ENCODE measurements at regions not wholly inside any gene's neighbourhood (a gene's known extent, or its start where the extent isn't known, plus 50 kb on each side); places are given as distances from the start of the nearest gene placed in this dataset.

- FAIRE-seq, result no peak
- no peak for DNase-seq (ENCODE audit: insufficient read length)
- TF ChIP-seq POLR2A (IDR thresholded peaks at IDR 0.05; ENCODE audit: low read depth, low read length) (no peak), POLR2AphosphoS5 (IDR thresholded peaks at IDR 0.05; ENCODE audit: low read depth, low read length) (no peak), TAF1 (IDR thresholded peaks at IDR 0.05; ENCODE audit: borderline replicate concordance, low read depth, low read length) (no peak)
Measured at GRCh38 chr6:40973304-40973703, 65.7 kb downstream of the UNC5CL start.

- TF ChIP-seq POLR2AphosphoS5 (IDR thresholded peaks at IDR 0.05; ENCODE audit: low read depth, low read length) (no peak), TAF1 (IDR thresholded peaks at IDR 0.05; ENCODE audit: borderline replicate concordance, low read depth, low read length) (no peak), POLR2A (IDR thresholded peaks at IDR 0.05; ENCODE audit: low read depth, low read length) (no peak)
- DNase-seq (ENCODE audit: insufficient read length) (no peak), FAIRE-seq (no peak)
Measured at GRCh38 chr6:40972814-40973213, 66.2 kb downstream of the UNC5CL start.

- TF ChIP-seq TAF1 (IDR thresholded peaks at IDR 0.05; ENCODE audit: borderline replicate concordance, low read depth, low read length), result no peak
- no peak for TF ChIP-seq POLR2AphosphoS5 (IDR thresholded peaks at IDR 0.05; ENCODE audit: low read depth, low read length)
- no peak for TF ChIP-seq POLR2A (IDR thresholded peaks at IDR 0.05; ENCODE audit: low read depth, low read length)
- FAIRE-seq, result no peak
- no peak for DNase-seq (ENCODE audit: insufficient read length)
Measured at GRCh38 chr6:40972190-40972589, 66.8 kb downstream of the UNC5CL start.

GRCh38 chr6:40968620-40969164 is 70.3 kb downstream of the UNC5CL start:
- TF ChIP-seq TAF1 (IDR thresholded peaks at IDR 0.05; ENCODE audit: borderline replicate concordance, low read depth, low read length), result no peak
- no peak for TF ChIP-seq POLR2A (IDR thresholded peaks at IDR 0.05; ENCODE audit: low read depth, low read length)
- TF ChIP-seq POLR2AphosphoS5 (IDR thresholded peaks at IDR 0.05; ENCODE audit: low read depth, low read length), result no peak
- DNase-seq (ENCODE audit: insufficient read length), result no peak

GRCh38 chr6:40966860-40967259 is 72.2 kb downstream of the UNC5CL start:
- no peak for TF ChIP-seq TAF1 (IDR thresholded peaks at IDR 0.05; ENCODE audit: borderline replicate concordance, low read depth, low read length)
- no peak for TF ChIP-seq POLR2AphosphoS5 (IDR thresholded peaks at IDR 0.05; ENCODE audit: low read depth, low read length)
- no peak for TF ChIP-seq POLR2A (IDR thresholded peaks at IDR 0.05; ENCODE audit: low read depth, low read length)
- DNase-seq (ENCODE audit: insufficient read length) (no peak), FAIRE-seq (no peak)

More at GRCh38 chr6:40968620-40969164, 70.3 kb downstream of the UNC5CL start:
- no peak for FAIRE-seq

GRCh38 chr6:40965046-40965445 is 74.0 kb downstream of the UNC5CL start:
- FAIRE-seq (no peak), DNase-seq (ENCODE audit: insufficient read length) (no peak)
- TF ChIP-seq POLR2A (IDR thresholded peaks at IDR 0.05; ENCODE audit: low read depth, low read length) (no peak), POLR2AphosphoS5 (IDR thresholded peaks at IDR 0.05; ENCODE audit: low read depth, low read length) (no peak), TAF1 (IDR thresholded peaks at IDR 0.05; ENCODE audit: borderline replicate concordance, low read depth, low read length) (no peak)

GRCh38 chr6:40963019-40963418 is 76.0 kb downstream of the UNC5CL start:
- DNase-seq (ENCODE audit: insufficient read length) (no peak), FAIRE-seq (no peak)
- TF ChIP-seq POLR2A (IDR thresholded peaks at IDR 0.05; ENCODE audit: low read depth, low read length), result no peak
- TF ChIP-seq TAF1 (IDR thresholded peaks at IDR 0.05; ENCODE audit: borderline replicate concordance, low read depth, low read length), result no peak
- no peak for TF ChIP-seq POLR2AphosphoS5 (IDR thresholded peaks at IDR 0.05; ENCODE audit: low read depth, low read length)

GRCh38 chr6:40962241-40962640 is 76.8 kb downstream of the UNC5CL start:
- peak; percentile 19 for DNase-seq (ENCODE audit: insufficient read length)
- TF ChIP-seq POLR2A (IDR thresholded peaks at IDR 0.05; ENCODE audit: low read depth, low read length) (no peak), POLR2AphosphoS5 (IDR thresholded peaks at IDR 0.05; ENCODE audit: low read depth, low read length) (no peak), TAF1 (IDR thresholded peaks at IDR 0.05; ENCODE audit: borderline replicate concordance, low read depth, low read length) (no peak)
- no peak for FAIRE-seq

- DNase-seq (ENCODE audit: insufficient read length), result no peak
- TF ChIP-seq POLR2A (IDR thresholded peaks at IDR 0.05; ENCODE audit: low read depth, low read length), result no peak
- TF ChIP-seq TAF1 (IDR thresholded peaks at IDR 0.05; ENCODE audit: borderline replicate concordance, low read depth, low read length), result no peak
- TF ChIP-seq POLR2AphosphoS5 (IDR thresholded peaks at IDR 0.05; ENCODE audit: low read depth, low read length), result no peak
- no peak for FAIRE-seq
Measured at GRCh38 chr6:40961831-40962230, 77.2 kb downstream of the UNC5CL start.

- DNase-seq (ENCODE audit: insufficient read length) (no peak), FAIRE-seq (no peak)
Measured at GRCh38 chr6:40960742-40961430, 78.1 kb downstream of the UNC5CL start.

GRCh38 chr6:40959781-40960327 is 79.2 kb downstream of the UNC5CL start:
- TF ChIP-seq POLR2A (IDR thresholded peaks at IDR 0.05; ENCODE audit: low read depth, low read length) (no peak), TAF1 (IDR thresholded peaks at IDR 0.05; ENCODE audit: borderline replicate concordance, low read depth, low read length) (no peak), POLR2AphosphoS5 (IDR thresholded peaks at IDR 0.05; ENCODE audit: low read depth, low read length) (no peak)
- FAIRE-seq (no peak), DNase-seq (ENCODE audit: insufficient read length) (no peak)

More at GRCh38 chr6:40960742-40961430, 78.1 kb downstream of the UNC5CL start:
- TF ChIP-seq POLR2A (IDR thresholded peaks at IDR 0.05; ENCODE audit: low read depth, low read length) (no peak), POLR2AphosphoS5 (IDR thresholded peaks at IDR 0.05; ENCODE audit: low read depth, low read length) (no peak), TAF1 (IDR thresholded peaks at IDR 0.05; ENCODE audit: borderline replicate concordance, low read depth, low read length) (no peak)

GRCh38 chr6:40958738-40959137 is 80.3 kb downstream of the UNC5CL start:
- no peak for DNase-seq (ENCODE audit: insufficient read length)
- no peak for FAIRE-seq

More at GRCh38 chr6:40958738-40959137, 80.3 kb downstream of the UNC5CL start:
- no peak for TF ChIP-seq POLR2A (IDR thresholded peaks at IDR 0.05; ENCODE audit: low read depth, low read length)
- no peak for TF ChIP-seq TAF1 (IDR thresholded peaks at IDR 0.05; ENCODE audit: borderline replicate concordance, low read depth, low read length)
- no peak for TF ChIP-seq POLR2AphosphoS5 (IDR thresholded peaks at IDR 0.05; ENCODE audit: low read depth, low read length)
